A204.1 (cell line): ENCODE measurements at regions not wholly inside any gene's neighbourhood (a gene's known extent, or its start where the extent isn't known, plus 50 kb on each side); places are given as distances from the start of the nearest gene placed in this dataset.

Experiments used
- FAIRE-seq: peaks from 2 replicates; lab custom pipeline; 2012; peaks lifted over from hg19 to GRCh38; lab: Jason Lieb, UNC

- no peak for FAIRE-seq
Observed at GRCh38 chr14:98059106-98059505, 1212.9 kb downstream of the BCL11B start.

DNA sequence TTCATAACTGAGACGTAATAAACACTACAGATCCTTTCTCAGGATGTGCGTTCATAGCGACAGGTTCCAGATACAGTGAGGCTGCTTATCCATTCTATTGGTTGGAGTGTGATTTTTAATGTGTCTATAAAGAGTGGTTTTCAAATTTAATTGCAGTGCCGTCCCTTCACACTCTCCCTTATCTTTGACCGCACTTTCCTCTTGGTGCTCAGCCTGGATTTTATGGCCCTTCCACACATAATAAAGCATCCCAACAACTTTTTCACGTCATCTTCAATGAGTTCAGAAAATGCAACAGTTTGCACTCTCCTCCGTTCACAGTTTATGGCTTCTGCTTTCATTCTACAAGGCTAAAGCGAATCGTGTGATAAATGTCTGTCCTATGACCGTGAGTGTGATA, 1209.9 kb downstream of the BCL11B start:
- no peak for FAIRE-seq

DNA sequence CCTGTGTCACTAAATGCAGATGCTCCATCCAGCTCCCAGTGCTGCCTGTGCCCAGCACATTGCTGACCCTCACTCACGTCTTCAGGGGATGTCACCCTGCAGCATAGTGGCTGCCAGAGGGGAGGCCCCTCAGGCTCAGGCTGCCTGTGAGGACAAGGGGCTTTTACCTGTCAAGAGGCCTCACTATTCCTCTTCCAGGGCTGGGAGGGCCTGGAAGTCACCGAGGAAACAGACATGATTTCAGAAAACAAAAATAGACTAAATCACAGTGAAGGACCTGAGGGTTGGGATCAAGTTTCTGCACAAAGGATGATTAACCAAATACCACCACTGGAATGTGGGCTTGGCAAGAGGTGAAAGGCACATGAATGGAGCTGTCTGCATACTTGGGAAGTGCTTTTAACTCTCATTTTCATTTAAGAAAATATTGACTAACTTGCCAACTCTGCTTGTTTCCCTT, 1202.3 kb downstream of the BCL11B start:
- FAIRE-seq = no peak

- FAIRE-seq = no peak
Observed at GRCh38 chr14:98070536-98070935, 1201.5 kb downstream of the BCL11B start.

DNA sequence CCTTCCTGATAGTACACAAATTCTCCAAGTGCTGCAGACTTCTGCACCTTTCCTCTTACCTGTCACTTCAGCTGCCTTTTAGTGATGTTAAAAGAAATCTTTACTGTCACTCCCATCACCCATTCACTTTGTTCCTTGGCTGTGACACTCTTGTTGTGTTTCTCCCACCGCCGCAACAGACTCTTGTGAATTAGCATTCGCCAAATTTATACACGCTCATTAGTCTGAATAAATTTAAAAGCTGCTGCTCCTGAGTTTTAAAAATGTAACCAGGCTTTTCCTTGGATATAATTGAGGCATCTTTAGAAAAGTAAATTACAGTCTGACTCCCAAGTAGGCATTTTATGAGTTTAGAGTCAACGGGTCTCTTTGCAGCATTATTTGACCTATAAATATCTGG, 1197.9 kb downstream of the BCL11B start:
- FAIRE-seq = no peak

GRCh38 chr14:98077176-98077575, 1194.8 kb downstream of the BCL11B start:
- no peak for FAIRE-seq

DNA sequence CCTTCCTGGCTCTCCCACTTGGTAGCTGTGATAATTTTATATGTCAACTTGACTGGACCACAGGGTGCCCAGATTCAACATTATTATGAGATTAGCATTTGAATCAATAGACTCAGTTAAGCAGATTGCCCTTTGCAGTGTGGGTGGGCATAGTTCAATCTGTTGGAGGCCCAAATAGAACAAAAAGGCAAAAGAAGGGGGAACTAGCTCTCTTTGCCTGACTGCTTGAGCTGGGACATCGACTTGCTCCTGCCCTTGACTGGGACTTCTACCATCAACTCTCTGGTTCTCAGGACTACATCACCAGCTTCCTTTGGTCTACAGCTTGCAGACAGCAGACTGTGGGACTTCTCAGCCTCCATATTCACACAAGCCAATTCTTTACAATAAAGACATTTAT, 1189.2 kb downstream of the BCL11B start:
- FAIRE-seq = no peak

GRCh38 chr14:98085751-98086150, 1186.2 kb downstream of the BCL11B start:
- no peak for FAIRE-seq

GRCh38 chr14:98093111-98093510, 1178.9 kb downstream of the BCL11B start:
- no peak for FAIRE-seq

DNA sequence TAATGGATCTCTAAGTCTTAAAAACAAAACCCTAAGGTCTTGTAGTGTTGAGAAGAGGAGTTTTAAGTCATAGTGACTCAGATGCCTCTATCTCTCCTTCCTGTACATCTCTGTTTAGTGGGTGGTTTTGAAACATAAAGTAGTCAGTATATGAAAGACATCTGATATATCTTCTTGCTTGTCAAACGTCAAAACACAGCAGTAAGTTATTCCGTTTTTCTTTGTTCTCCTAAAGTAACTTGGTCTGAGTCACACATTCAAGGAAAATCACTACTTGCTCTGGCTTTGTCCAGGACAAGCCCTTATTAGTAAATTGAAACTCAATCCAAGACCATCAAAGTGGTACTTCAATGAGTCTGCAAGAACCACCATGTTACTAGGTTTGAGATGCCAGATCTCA, 1172.5 kb downstream of the BCL11B start:
- FAIRE-seq = no peak

DNA sequence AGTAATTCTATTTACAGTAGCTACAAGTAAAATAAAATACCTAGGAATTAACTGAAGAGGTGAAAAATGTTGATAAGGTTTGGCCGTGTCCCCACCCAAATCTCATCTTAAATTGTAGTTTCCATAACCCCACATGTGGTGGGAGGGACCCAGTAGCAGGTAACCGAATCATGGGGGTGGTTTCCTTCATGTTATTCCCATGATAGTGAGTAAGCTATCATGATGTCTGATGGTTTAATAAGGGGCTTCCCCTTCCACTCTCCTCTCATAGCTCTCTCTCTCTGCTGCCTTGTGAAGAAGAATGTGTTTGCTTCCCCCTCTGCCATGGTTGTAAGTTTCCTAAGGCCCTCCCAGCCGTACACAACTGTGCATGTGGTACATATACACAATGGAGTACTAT, 1170.7 kb downstream of the BCL11B start:
- no peak for FAIRE-seq

- FAIRE-seq = no peak
Observed at GRCh38 chr14:98103705-98104104, 1168.3 kb downstream of the BCL11B start.

- no peak for FAIRE-seq
Observed at GRCh38 chr14:98109326-98109725, 1162.7 kb downstream of the BCL11B start.

- FAIRE-seq = no peak
Observed at GRCh38 chr14:98112194-98112780, 1159.7 kb downstream of the BCL11B start.

DNA sequence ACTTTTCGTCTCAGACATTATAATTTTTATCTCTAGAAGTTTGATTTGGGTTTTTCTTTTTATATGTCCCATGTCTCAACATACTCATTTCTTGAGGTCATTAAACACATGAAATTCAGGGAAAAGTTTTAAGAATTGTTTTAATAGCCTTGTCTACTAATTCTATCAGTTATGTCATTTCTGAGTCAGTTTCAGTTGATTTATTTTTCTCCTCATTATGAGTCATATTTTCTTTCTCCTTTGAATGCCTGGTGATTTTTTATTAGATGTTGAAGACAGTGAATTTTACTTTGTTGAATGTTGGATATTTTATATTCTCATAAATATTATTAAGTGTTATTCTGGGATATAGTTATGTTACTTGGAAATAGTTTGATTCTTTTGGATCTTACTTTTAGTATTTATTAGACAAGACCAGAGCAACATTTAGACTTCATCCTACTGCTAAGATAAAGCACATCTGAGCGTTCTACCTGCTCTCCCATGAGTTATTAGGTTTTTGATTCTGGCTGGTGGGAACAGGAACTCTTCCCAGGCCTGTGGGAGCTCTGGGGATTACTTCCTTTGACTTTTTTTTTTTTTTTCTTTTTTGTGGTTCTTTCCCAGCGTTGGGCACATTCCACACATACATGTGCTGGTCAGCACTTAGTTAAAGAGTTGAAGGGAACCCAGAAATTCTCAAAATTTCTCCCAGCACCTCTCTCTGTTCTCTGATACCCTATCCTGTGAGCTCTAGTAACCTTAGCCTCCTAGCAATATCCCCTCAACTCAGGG, 1157.7 kb downstream of the BCL11B start:
- FAIRE-seq = no peak

DNA sequence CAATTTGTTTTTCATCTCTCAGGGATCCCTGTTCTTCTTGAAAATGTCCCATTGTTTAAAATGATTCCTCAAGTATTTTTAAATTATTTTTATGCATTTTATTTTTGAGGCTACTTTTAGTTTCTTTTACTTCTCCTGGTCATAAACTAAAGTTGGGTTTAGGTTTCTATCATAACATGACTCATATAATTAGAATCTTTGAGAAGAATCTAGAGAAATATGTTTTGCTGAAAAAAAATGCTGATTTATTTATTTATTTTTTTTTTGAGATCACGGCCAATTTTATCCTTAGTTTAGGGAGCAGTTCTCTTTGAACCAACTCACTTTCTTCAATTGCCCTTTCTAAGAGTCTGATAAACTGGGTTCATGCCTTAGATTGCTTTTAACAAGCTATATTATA, 1157.1 kb downstream of the BCL11B start:
- no peak for FAIRE-seq

- no peak for FAIRE-seq
Observed at GRCh38 chr14:98118749-98119148, 1153.2 kb downstream of the BCL11B start.

- FAIRE-seq = no peak
Observed at GRCh38 chr14:98119739-98120138, 1152.3 kb downstream of the BCL11B start.

DNA sequence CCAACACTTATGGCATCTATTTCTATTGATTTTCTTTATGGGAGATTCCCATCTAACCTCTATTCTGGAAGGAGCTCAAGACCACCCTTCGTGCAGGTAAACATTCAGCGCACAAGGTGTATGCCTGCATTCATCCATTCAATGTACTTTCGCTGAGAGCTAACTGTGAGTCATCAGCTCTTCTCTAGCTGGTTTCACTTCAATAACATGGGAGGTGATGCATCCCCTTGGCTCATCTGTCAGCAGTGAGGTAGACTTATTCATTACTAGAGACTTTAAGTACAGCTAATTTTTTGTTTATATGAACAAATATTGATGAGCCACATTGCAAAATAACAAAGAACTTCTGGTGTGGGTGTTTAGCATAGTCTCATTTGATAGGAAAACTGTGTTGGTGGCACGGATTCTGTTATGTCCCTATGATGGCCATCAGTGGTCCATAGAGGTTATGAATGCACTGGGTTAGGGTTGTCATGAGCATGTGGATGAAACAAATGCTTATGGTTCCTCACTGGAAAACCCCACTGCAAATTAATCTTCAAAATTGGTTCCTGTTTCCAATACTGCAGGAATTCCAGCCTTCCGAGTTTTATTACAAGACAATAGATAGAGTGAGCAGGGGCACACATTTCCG, 1151.0 kb downstream of the BCL11B start:
- no peak for FAIRE-seq

- no peak for FAIRE-seq
Observed at GRCh38 chr14:98122527-98122926, 1149.5 kb downstream of the BCL11B start.

- no peak for FAIRE-seq
Observed at GRCh38 chr14:98130691-98131090, 1141.3 kb downstream of the BCL11B start.

DNA sequence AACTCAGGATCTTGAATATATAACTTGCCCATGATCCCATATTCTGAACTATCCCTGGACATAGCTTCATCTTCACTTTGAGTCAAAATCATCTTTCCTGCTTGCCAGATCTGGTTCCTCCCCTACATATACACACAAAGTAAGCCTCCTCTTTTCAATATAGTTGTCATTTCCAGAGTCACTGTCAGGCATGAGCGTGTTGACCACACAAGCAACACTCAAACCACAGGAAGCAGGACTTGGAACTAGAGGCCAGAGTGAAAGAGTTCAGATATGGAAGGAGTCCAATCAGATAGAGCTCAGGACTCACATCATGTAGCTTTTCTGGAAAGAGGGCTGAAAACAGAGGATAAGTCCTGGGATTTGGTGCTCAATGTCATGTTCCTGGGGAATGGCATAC, 1140.6 kb downstream of the BCL11B start:
- no peak for FAIRE-seq

- no peak for FAIRE-seq
Observed at GRCh38 chr14:98133806-98134205, 1138.2 kb downstream of the BCL11B start.
